Gastroesophageal sphincter (tissue), 3 donors: ENCODE measurements at regions not wholly inside any gene's neighbourhood (a gene's known extent, or its start where the extent isn't known, plus 50 kb on each side); places are given as distances from the start of the nearest gene placed in this dataset.

Experiments
- CTCF ChIP-seq, 4 experiments: fragments of 200-600 bp in 2 of 4; fragments of 450-650 bp in 2 of 4; sonication (generic) in 1 of 4; IDR thresholded peaks; one replicate each; pipeline ENCODE4 v1.5.1; 2017 to 2019; ENCODE audit warnings: antibody characterized with exemption in 4 of 4, mild to moderate bottlenecking in 2 of 4, moderate library complexity in 2 of 4
- POLR2A ChIP-seq, 2 donors: fragments of 450-650 bp; IDR thresholded peaks; one replicate each; pipeline ENCODE4 v1.6.1; 2017; ENCODE audit warnings: antibody characterized with exemption in 2 of 2, mild to moderate bottlenecking in 2 of 2, moderate library complexity in 1 of 2
- POLR2AphosphoS5 ChIP-seq: sonication (generic); formaldehyde crosslinking; IDR thresholded peaks from one replicate; pipeline ENCODE4 v1.6.1; 2017; ENCODE audit warnings: antibody characterized with exemption

GRCh38 chr5:60487885-60488442 is 212.0 kb downstream of the DEPDC1B start:
- TF ChIP-seq POLR2AphosphoS5 (no peak), CTCF (IDR thresholded peaks at IDR 0.05) (no peak), POLR2A (IDR thresholded peaks at IDR 0.05) (no peak)
